ENCODE measurements at regions not wholly inside any gene's neighbourhood (a gene's known extent, or its start where the extent isn't known, plus 50 kb on each side); places are given as distances from the start of the nearest gene placed in this dataset.

DNA sequence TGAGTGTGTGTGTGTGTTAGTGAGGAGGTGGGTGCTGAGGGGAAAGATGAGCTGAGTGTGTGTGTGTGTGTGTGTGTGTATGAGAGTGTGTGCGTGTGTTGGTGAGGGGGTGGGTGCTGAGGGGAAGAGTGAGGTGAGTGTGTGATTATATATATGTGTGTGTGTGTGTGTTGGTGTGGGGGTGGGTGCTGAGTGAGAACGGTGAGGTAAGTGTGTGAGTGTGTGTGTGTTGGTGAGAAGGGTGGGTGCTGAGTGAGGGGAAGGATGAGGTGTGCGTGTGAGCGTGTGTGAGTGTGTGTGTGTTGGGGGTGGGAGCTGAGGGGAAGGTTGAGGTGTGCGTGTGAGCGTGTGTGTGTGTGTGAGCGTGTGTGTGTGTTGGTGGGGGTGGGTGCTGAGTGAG lies 322.0 kb upstream of the NT5C1B start:
- H3K4me3 ChIP-seq = no peak overlapping the region
- WGBS, 2 donors (ENCODE audit: low coverage in 1 of 2) = 86 to 97% methylated on average over 7 of the region's 7 CpGs
- no peaks in the 10 kb centered on the region for H3K9me3 ChIP-seq
- H3K36me3 ChIP-seq = no peaks in the 10 kb centered on the region
- no peak for TF ChIP-seq POLR2AphosphoS5 (IDR thresholded peaks at IDR 0.05)
- no peak for TF ChIP-seq EP300 (IDR thresholded peaks at IDR 0.05; ENCODE audit: low read depth)
- TF ChIP-seq, protein P1, sequence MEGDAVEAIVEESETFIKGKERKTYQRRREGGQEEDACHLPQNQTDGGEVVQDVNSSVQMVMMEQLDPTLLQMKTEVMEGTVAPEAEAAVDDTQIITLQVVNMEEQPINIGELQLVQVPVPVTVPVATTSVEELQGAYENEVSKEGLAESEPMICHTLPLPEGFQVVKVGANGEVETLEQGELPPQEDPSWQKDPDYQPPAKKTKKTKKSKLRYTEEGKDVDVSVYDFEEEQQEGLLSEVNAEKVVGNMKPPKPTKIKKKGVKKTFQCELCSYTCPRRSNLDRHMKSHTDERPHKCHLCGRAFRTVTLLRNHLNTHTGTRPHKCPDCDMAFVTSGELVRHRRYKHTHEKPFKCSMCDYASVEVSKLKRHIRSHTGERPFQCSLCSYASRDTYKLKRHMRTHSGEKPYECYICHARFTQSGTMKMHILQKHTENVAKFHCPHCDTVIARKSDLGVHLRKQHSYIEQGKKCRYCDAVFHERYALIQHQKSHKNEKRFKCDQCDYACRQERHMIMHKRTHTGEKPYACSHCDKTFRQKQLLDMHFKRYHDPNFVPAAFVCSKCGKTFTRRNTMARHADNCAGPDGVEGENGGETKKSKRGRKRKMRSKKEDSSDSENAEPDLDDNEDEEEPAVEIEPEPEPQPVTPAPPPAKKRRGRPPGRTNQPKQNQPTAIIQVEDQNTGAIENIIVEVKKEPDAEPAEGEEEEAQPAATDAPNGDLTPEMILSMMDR (IDR thresholded peaks at IDR 0.05) = no peak
- intact Hi-C loops (cut with DNase I; ENCODE audit: low total_unique reads) (no loop called here), in situ Hi-C loops (cut with MboI; ENCODE audit: low pct_ligation_motif_present in 1 of 4, low pct_unique_long_range_greater_than_20kb in 1 of 4, low sequenced_read_pairs in 3 of 4) (no loop called here)
- no peak overlapping the region for H3K27ac ChIP-seq
- H3K27me3 ChIP-seq = no peaks in the 10 kb centered on the region
- no peaks in the 10 kb centered on the region for H3K4me1 ChIP-seq
- DNase-seq = no peak

GRCh38 chr2:18910843-18911242 lies 321.5 kb upstream of the NT5C1B start:
- Histone ChIP-seq H3K27me3 (no peaks in the 10 kb centered on the region), H3K4me1 (no peaks in the 10 kb centered on the region), H3K4me3 (no peak overlapping the region), H3K36me3 (no peaks in the 10 kb centered on the region), H3K9me3 (no peaks in the 10 kb centered on the region), H3K27ac (no peak overlapping the region)
- in situ Hi-C loops (cut with MboI; ENCODE audit: low pct_ligation_motif_present in 1 of 4, low pct_unique_long_range_greater_than_20kb in 1 of 4, low sequenced_read_pairs in 3 of 4) = no loop called here
- DNase-seq = no peak
- TF ChIP-seq POLR2AphosphoS5 (IDR thresholded peaks at IDR 0.05) (no peak), POLR2A (IDR thresholded peaks at IDR 0.05) (no peak), EP300 (IDR thresholded peaks at IDR 0.05; ENCODE audit: low read depth) (no peak)
- TF ChIP-seq, protein P1 (IDR thresholded peaks at IDR 0.05) = no peak
- 74 to 100% methylated on average over 2 to 4 of the region's 4 CpGs for WGBS, 2 donors (ENCODE audit: low coverage in 1 of 2)
- intact Hi-C loops (cut with DNase I; ENCODE audit: low total_unique reads) = no loop called here

DNA sequence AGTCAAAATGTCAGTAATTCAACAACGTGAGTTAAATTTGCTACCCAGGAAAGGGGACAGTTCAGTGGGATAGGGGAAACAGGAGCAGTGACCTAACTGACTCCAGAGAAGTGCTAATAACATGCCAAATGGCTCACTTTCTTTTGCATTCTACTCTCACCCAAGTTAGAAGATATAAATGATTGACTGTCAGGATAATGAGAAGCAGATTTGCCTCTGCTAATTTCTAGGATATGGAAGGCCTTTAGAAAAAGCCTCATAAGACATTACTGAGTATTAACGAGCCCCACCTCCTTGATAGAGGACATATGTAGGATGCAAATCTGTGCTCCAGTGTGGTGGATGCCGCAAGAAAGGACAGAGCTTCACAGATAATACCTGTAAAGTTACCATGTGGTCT lies 318.6 kb upstream of the NT5C1B start:
- Histone ChIP-seq H3K9me3 (no peaks in the 10 kb centered on the region), H3K4me1 (no peaks in the 10 kb centered on the region), H3K27me3 (no peaks in the 10 kb centered on the region), H3K36me3 (no peaks in the 10 kb centered on the region), H3K4me3 (no peak overlapping the region), H3K27ac (no peak overlapping the region)
- in situ Hi-C loops (cut with MboI; ENCODE audit: low pct_ligation_motif_present in 1 of 4, low pct_unique_long_range_greater_than_20kb in 1 of 4, low sequenced_read_pairs in 3 of 4) = no loop called here
- intact Hi-C loops (cut with DNase I; ENCODE audit: low total_unique reads) = no loop called here
- 81 to 86% methylated on average over 3 of the region's 3 CpGs for WGBS, 2 donors (ENCODE audit: low coverage in 1 of 2)
- no peak for TF ChIP-seq POLR2A (IDR thresholded peaks at IDR 0.05)
- TF ChIP-seq, protein P1 (IDR thresholded peaks at IDR 0.05) = no peak
- no peak for TF ChIP-seq EP300 (IDR thresholded peaks at IDR 0.05; ENCODE audit: low read depth)
- no peak for TF ChIP-seq POLR2AphosphoS5 (IDR thresholded peaks at IDR 0.05)
- DNase-seq = no peak

DNA sequence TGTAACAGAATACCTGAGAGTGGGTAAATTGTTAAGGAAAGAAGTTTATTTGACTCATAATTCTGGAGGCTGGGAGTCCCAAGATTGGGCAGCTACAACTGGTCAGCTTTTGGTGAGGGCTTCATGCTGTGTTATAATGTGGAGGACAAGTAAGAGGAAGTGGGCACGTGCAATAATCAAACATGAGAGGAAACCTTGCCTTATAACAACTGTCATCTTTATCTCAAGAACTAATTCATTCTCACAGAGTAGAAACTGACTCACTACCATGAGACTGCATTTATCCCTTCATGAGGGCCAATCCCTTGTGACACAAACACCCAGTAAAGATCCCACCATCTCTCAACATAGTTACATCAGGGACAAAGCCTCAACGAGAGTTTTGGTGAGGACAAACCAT lies 318.1 kb upstream of the NT5C1B start:
- 71 to 84% methylated on average over 1 to 2 of the region's 2 CpGs for WGBS, 2 donors (ENCODE audit: low coverage in 1 of 2)
- Histone ChIP-seq H3K27ac (no peak overlapping the region), H3K27me3 (no peaks in the 10 kb centered on the region), H3K4me3 (no peak overlapping the region), H3K36me3 (no peaks in the 10 kb centered on the region), H3K4me1 (no peaks in the 10 kb centered on the region), H3K9me3 (no peaks in the 10 kb centered on the region)
- TF ChIP-seq POLR2AphosphoS5 (IDR thresholded peaks at IDR 0.05) = no peak
- TF ChIP-seq EP300 (IDR thresholded peaks at IDR 0.05; ENCODE audit: low read depth) = no peak
- no peak for TF ChIP-seq POLR2A (IDR thresholded peaks at IDR 0.05)
- TF ChIP-seq, protein P1 (IDR thresholded peaks at IDR 0.05) = no peak
- intact Hi-C loops (cut with DNase I; ENCODE audit: low total_unique reads) = no loop called here
- in situ Hi-C loops (cut with MboI; ENCODE audit: low pct_ligation_motif_present in 1 of 4, low pct_unique_long_range_greater_than_20kb in 1 of 4, low sequenced_read_pairs in 3 of 4) = no loop called here
- DNase-seq = no peak
